SK-N-SH (cell line): ENCODE measurements at regions not wholly inside any gene's neighbourhood (a gene's known extent, or its start where the extent isn't known, plus 50 kb on each side); places are given as distances from the start of the nearest gene placed in this dataset.

ENCODE experiments used
- CTCF ChIA-PET: fragments of 300-600, 350-600 bp; formaldehyde crosslinking; extraction: SDS; loops from one replicate; lab custom pipeline; 2021; lab: Yijun Ruan, JAX
- POLR2A ChIA-PET: fragments of 350-600 bp; sonication (Branson Sonifier 250); formaldehyde crosslinking; extraction: SDS; loops from one replicate; lab custom pipeline; 2020; ENCODE audit warnings: antibody characterized with exemption, inconsistent platforms; lab: Yijun Ruan, JAX
- DNase-seq: peaks from one replicate; pipeline ENCODE4 v3.0.0; 2012
- H2AFZ ChIP-seq: fragments of 200-600 bp; sonication (generic); 2 replicates; pipeline ENCODE4 v1.8.1; 2016; ENCODE audit warnings: antibody characterized with exemption, mild to moderate bottlenecking, low read depth
- H3F3A ChIP-seq: fragments of 200-600 bp; sonication (generic); replicated peaks from 2 replicates; pipeline ENCODE3; 2016; ENCODE audit warnings: antibody characterized with exemption, mild to moderate bottlenecking; ENCODE audit not compliant: insufficient read depth
- H3K27ac ChIP-seq, 2 experiments: fragments of 200-500 bp in 1 of 2; fragments of 200-600 bp in 1 of 2; sonication (Bioruptor generic) in 1 of 2; sonication (generic), shearing (Covaris generic) in 1 of 2; 2 replicates each; pipeline versions ENCODE4 v1.5.1 to v1.6.1; 2014 to 2016; ENCODE audit warnings: low read depth in 2 of 2, inconsistent platforms in 1 of 2, low read length in 1 of 2, mild to moderate bottlenecking in 1 of 2, mixed read lengths in 1 of 2
- H3K27me3 ChIP-seq: fragments of 200-600 bp; sonication (generic), shearing (Covaris generic); 2 replicates; pipeline ENCODE4 v1.6.1; 2016; ENCODE audit warnings: mixed run types; ENCODE audit not compliant: insufficient read depth
- H3K36me3 ChIP-seq, 2 experiments: fragments of 200-500 bp in 1 of 2; fragments of 200-600 bp in 1 of 2; sonication (Bioruptor generic) in 1 of 2; sonication (generic) in 1 of 2; replicated peaks in 1 of 2; 2 replicates each; pipeline versions ENCODE3 to v1.5.1; 2014 to 2016; ENCODE audit warnings: low read length in 1 of 2, mild to moderate bottlenecking in 1 of 2; ENCODE audit not compliant: insufficient read depth in 2 of 2, control insufficient read depth in 1 of 2
- H3K4me1 ChIP-seq, 2 experiments: fragments of 200-500 bp in 1 of 2; fragments of 200-600 bp in 1 of 2; sonication (Bioruptor generic) in 1 of 2; sonication (generic), shearing (Covaris generic) in 1 of 2; 2 replicates each; pipeline versions ENCODE4 v1.5.1 to v1.6.1; 2014 to 2016; ENCODE audit warnings: low read depth in 1 of 2, low read length in 1 of 2, mixed run types in 1 of 2; ENCODE audit not compliant: insufficient read depth in 2 of 2, control insufficient read depth in 1 of 2
- H3K4me2 ChIP-seq: fragments of 200-600 bp; sonication (generic), shearing (Covaris generic); 2 replicates; pipeline ENCODE4 v1.6.1; 2017; ENCODE audit warnings: mixed run types
- H3K4me3 ChIP-seq, 2 experiments: fragments of 200-500 bp in 1 of 2; fragments of 200-600 bp in 1 of 2; sonication (Bioruptor generic) in 1 of 2; sonication (generic), shearing (Covaris generic) in 1 of 2; 2 replicates each; pipeline versions ENCODE4 v1.5.1 to v1.8.1; 2014 to 2016; ENCODE audit warnings: low read depth in 2 of 2, inconsistent platforms in 1 of 2, low read length in 1 of 2, mild to moderate bottlenecking in 1 of 2, mixed read lengths in 1 of 2, moderate library complexity in 1 of 2
- H3K79me2 ChIP-seq: fragments of 200-600 bp; sonication (generic); 2 replicates; pipeline ENCODE4 v1.8.1; 2017; ENCODE audit warnings: mild to moderate bottlenecking; ENCODE audit not compliant: insufficient read depth
- H3K9ac ChIP-seq: fragments of 200-600 bp; sonication (generic); 2 replicates; pipeline ENCODE4 v1.6.1; 2017; ENCODE audit warnings: mixed run types
- H3K9me2 ChIP-seq: fragments of 200-600 bp; sonication (generic); 2 replicates; pipeline ENCODE4 v1.6.1; 2017; ENCODE audit warnings: mixed run types
- H3K9me3 ChIP-seq: fragments of 200-600 bp; sonication (generic); 2 replicates; pipeline ENCODE4 v1.6.1; 2017; ENCODE audit warnings: mixed run types, mild to moderate bottlenecking, moderate library complexity
- H4K20me1 ChIP-seq: fragments of 200-600 bp; sonication (generic); 2 replicates; pipeline ENCODE4 v1.6.1; 2017; ENCODE audit warnings: mild to moderate bottlenecking, mixed run types; ENCODE audit not compliant: insufficient read depth
- CTCF ChIP-seq: fragments of 200-600 bp; sonication (generic); IDR thresholded peaks from 2 replicates; pipeline ENCODE4 v1.6.1; 2017; ENCODE audit warnings: antibody characterized with exemption, mild to moderate bottlenecking, moderate library complexity
- EP300 ChIP-seq, 2 experiments: IDR thresholded peaks; 2 replicates each; pipeline versions ENCODE4 v1.4.0 to v1.6.1; 2012; ENCODE audit warnings: borderline replicate concordance in 1 of 2, low read depth in 1 of 2, low read length in 1 of 2
- FOSL2 ChIP-seq: IDR thresholded peaks from 2 replicates; pipeline ENCODE4 v1.4.0; 2012; ENCODE audit warnings: low read depth, mild to moderate bottlenecking, moderate library complexity, borderline replicate concordance
- GABPA ChIP-seq: IDR thresholded peaks from 2 replicates; pipeline ENCODE4 v1.4.0; 2012; ENCODE audit warnings: low read depth, mild to moderate bottlenecking
- GATA2 ChIP-seq: sonication (generic); formaldehyde crosslinking; IDR thresholded peaks from 2 replicates; pipeline ENCODE4 v1.5.0; 2020; ENCODE audit warnings: mild to moderate bottlenecking, missing genetic modification reagents
- JUND ChIP-seq: IDR thresholded peaks from 2 replicates; pipeline ENCODE4 v1.4.0; 2012
- NFIC ChIP-seq: IDR thresholded peaks from 2 replicates; pipeline ENCODE4 v1.4.0; 2012; ENCODE audit warnings: borderline replicate concordance
- NRF1 ChIP-seq: IDR thresholded peaks from 2 replicates; pipeline ENCODE4 v1.6.1; 2012; ENCODE audit warnings: low read depth, mild to moderate bottlenecking, low read length
- POLR2AphosphoS5 ChIP-seq: IDR thresholded peaks from 2 replicates; pipeline ENCODE4 v1.6.1; 2012; ENCODE audit warnings: low read depth, low read length
- RAD21 ChIP-seq: IDR thresholded peaks from 2 replicates; pipeline ENCODE4 v1.6.1; 2012; ENCODE audit warnings: mild to moderate bottlenecking, low read length
- SIN3A ChIP-seq: IDR thresholded peaks from 2 replicates; pipeline ENCODE4 v1.6.1; 2012; ENCODE audit warnings: low read depth, mild to moderate bottlenecking, low read length, moderate library complexity, borderline replicate concordance
- SMC3 ChIP-seq: IDR thresholded peaks from 2 replicates; pipeline ENCODE4 v1.6.1; 2012; ENCODE audit warnings: low read depth, low read length, improper control_type of control experiment
- TCF12 ChIP-seq: IDR thresholded peaks from 2 replicates; pipeline ENCODE4 v1.4.0; 2012
- TEAD4 ChIP-seq: IDR thresholded peaks from 2 replicates; pipeline ENCODE4 v1.4.0; 2012; ENCODE audit warnings: mild to moderate bottlenecking, borderline replicate concordance; ENCODE audit not compliant: insufficient read depth
- WGBS: methylation state at CpG from one replicate; pipeline ENCODE4 v1.1.6; 2017; ENCODE audit warnings: low lambda C conversion rate; 5-methylcytosine and 5-hydroxymethylcytosine counted together
- TF ChIP-seq, protein P1 (sequence below): IDR thresholded peaks from 2 replicates; pipeline ENCODE4 v1.4.0; 2012; ENCODE audit warnings: low read depth
- TF ChIP-seq, protein P2 (sequence below): IDR thresholded peaks from 2 replicates; pipeline ENCODE4; 2012
- TF ChIP-seq, protein P3 (sequence below): IDR thresholded peaks from 2 replicates; pipeline ENCODE4 v1.4.0; 2012; ENCODE audit warnings: low read depth, borderline replicate concordance

GRCh38 chr1:177571076-177571475 is 398.8 kb downstream of the SEC16B start (continued):
- TF ChIP-seq CTCF (no peak), NFIC (no peak), EP300 (IDR thresholded peaks at IDR 0.05; ENCODE audit: borderline replicate concordance in 1 of 2, low read depth in 1 of 2, low read length in 1 of 2) (no peak)
- TF ChIP-seq, protein P1, sequence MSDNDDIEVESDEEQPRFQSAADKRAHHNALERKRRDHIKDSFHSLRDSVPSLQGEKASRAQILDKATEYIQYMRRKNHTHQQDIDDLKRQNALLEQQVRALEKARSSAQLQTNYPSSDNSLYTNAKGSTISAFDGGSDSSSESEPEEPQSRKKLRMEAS, result no peak
- TF ChIP-seq, protein P2, sequence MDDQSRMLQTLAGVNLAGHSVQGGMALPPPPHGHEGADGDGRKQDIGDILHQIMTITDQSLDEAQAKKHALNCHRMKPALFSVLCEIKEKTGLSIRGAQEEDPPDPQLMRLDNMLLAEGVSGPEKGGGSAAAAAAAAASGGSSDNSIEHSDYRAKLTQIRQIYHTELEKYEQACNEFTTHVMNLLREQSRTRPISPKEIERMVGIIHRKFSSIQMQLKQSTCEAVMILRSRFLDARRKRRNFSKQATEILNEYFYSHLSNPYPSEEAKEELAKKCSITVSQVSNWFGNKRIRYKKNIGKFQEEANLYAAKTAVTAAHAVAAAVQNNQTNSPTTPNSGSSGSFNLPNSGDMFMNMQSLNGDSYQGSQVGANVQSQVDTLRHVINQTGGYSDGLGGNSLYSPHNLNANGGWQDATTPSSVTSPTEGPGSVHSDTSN, result no peak

- ChIA-PET POLR2A (no interaction called here), CTCF (no interaction called here)
- H3K4me3 ChIP-seq, result no peak overlapping the region
- no peaks in the 10 kb centered on the region for H3K27me3 ChIP-seq
- H3K9ac ChIP-seq, result no peak overlapping the region
- H3K4me2 ChIP-seq, result no peak overlapping the region
- WGBS, result 49% methylated on average over 3 of the region's 3 CpGs
- TF ChIP-seq FOSL2, result no peak
- TF ChIP-seq EP300 (IDR thresholded peaks at IDR 0.05; ENCODE audit: borderline replicate concordance in 1 of 2, low read depth in 1 of 2, low read length in 1 of 2), result no peak
- TF ChIP-seq GATA2 (CRISPR knock-in tag), result no peak
- TF ChIP-seq RAD21, result no peak
- TF ChIP-seq GABPA, result no peak
- no peak for TF ChIP-seq NRF1
- TF ChIP-seq, protein P3, sequence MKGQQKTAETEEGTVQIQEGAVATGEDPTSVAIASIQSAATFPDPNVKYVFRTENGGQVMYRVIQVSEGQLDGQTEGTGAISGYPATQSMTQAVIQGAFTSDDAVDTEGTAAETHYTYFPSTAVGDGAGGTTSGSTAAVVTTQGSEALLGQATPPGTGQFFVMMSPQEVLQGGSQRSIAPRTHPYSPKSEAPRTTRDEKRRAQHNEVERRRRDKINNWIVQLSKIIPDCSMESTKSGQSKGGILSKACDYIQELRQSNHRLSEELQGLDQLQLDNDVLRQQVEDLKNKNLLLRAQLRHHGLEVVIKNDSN, result no peak
- no peak for TF ChIP-seq JUND
- TF ChIP-seq SIN3A, result no peak
- TF ChIP-seq SMC3, result no peak
- no peak for TF ChIP-seq TEAD4
- no peak for TF ChIP-seq TCF12
- no peak for TF ChIP-seq POLR2AphosphoS5
- H3K36me3 ChIP-seq, result no peaks in the 10 kb centered on the region
- no peak overlapping the region for H3K27ac ChIP-seq
- H3K79me2 ChIP-seq, result no peaks in the 10 kb centered on the region
- no peak overlapping the region for H2AFZ ChIP-seq
- H3K4me1 ChIP-seq, result no peaks in the 10 kb centered on the region
- no peaks in the 10 kb centered on the region for H3F3A ChIP-seq
- H3K9me3 ChIP-seq, result no peaks in the 10 kb centered on the region
- H4K20me1 ChIP-seq, result no peaks in the 10 kb centered on the region
- no peak for DNase-seq
- no peaks in the 10 kb centered on the region for H3K9me2 ChIP-seq
Observed at GRCh38 chr1:177569476-177569875, 398.7 kb downstream of the BRINP2 start.
